ENCODE measurements at regions not wholly inside any gene's neighbourhood (a gene's known extent, or its start where the extent isn't known, plus 50 kb on each side); places are given as distances from the start of the nearest gene placed in this dataset.
"Not testable (repeated sequence)": the region's sequence is repeated elsewhere in the genome, so short reads cannot be mapped to it uniquely, and the experiment has no call there.

DNA sequence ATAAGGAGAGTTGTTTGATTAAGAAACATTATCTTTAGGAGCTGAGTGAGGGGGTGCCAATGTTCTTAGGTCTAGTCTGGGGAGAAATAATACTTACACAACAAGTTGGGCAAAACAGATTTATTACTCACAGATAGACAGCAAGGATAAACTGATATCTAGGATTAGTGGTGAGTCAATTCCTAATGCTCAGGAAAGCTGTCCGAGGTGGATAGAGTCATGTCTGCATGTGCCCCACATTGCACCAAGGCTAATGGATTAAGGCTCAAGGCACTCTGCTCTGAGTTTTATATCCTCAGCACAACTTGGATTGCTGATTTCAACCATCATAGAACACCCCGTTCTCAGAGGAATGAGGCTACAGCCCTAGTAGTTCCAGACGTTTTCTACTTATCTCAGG, 1042.3 kb downstream of the OTOL1 start:
- DNase-seq (ENCODE audit: low read depth): no peak

DNA sequence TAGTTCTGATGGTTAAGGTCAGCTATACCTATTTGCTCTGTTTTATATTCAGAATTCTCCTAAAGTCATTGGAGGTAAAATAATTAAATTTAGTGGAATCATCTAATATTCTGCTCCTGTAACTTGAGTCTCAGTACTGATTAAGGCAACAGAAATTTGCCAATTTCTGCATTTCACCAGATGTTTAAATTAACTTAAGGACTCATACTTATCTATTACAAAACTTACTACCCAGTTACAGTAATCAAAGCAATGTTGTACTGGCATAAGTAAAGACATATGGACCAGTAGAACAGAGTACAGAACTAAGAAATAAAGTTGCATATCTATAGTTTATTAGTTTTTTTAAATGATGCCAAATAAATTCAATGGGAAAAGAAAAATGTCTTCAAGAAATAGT, 1043.8 kb downstream of the OTOL1 start:
- DNase-seq (ENCODE audit: low read depth): no peak

DNA sequence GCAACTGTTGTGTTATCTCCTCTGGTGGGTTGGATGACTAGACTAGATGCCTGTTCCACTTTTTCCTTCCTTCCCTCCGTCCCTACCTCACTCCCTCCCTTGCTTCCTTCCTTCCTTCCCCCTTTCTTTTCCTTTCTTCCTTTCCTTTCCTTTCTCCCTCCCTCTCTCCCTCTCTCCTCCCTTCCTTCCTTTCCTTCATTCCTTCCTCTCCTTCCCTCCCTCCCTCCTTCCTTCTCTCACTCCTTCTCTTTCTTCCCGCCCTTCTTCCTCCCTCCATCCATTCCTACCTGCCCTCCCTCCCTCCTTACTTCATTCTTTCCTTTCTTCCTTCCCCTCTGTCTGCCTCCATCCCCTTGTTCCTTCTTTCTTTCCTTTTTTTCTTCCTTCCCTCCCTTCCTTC, 1045.3 kb downstream of the OTOL1 start:
- no peak for DNase-seq (ENCODE audit: low read depth)

DNA sequence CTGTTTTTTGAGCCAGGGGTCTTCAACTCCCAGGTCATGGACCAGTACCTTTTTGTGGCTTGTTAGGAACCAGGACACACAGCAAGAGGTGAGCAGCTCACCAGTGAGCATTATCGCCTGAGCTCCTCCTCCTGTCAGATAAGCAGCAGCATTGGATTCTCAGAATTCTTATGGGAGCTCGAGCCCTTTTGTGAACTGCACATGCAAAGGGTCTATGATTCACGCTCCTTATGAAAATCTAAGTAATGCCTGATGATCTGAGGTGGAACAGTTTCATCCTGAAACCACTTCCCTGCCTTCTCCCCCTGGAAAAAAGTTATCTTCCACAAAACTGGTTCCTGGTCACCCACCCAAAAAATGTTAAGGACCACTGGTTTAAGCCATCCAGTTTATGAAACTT, 1047.6 kb downstream of the OTOL1 start:
- no peak for DNase-seq (ENCODE audit: low read depth)

DNA sequence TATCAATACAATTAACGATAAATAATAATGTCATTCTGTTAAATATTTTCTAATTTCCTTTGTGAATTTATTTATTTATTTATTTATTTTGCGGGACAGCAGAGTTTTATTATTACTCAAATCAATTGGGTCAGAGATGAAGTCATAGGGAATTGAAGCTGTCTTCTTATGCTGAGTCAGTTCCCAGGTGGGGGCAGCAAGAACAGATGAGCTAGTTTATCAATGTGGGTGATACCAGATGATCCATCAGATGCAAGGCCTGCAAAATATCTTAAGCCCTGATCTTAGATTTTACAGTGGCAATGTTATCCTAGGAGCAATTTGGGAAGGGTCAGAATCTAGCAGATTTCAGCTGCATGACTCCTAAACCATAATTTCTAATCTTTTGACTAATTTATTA, 1050.3 kb downstream of the OTOL1 start:
- DNase-seq (ENCODE audit: low read depth): no peak

DNA sequence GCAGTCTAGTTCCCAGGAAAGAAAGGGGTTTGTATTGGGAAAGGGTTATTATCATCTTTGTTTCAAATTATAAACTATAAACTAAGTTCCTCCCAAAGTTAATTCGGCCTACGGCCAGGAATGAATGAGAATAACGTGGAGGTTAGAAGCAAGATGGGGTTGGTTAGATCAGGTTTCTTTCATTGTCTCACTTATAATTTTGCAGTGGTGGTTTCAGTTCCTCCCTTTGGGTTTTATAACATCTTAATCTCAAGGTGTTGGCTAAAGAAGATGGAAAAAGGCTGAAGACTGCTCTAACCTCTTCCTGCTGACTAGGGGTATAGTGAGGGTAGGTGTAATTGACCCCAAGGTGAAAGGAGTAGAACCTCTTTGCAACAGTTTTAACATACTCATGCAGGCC, 1050.7 kb downstream of the OTOL1 start:
- DNase-seq (ENCODE audit: low read depth): no peak

DNA sequence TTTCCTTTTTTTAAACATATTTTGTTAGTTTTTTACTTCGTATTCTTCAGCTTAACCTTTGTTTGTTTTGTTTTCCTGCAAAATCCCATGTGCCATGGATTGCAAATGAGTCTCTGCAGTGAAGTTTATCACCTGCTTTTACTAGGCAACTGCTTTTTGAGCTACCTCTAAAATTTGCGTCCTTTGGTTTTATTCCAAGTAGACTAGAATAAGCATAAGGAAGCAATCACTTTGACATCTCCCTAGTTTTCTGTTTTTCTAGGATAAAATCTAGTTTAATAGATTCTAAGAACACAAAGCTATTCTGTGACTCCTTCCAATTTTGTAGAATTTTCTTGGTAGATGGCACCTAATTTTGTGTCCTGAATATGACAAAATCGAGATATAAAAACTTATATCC, 1059.2 kb downstream of the OTOL1 start:
- DNase-seq (ENCODE audit: low read depth): no peak

DNA sequence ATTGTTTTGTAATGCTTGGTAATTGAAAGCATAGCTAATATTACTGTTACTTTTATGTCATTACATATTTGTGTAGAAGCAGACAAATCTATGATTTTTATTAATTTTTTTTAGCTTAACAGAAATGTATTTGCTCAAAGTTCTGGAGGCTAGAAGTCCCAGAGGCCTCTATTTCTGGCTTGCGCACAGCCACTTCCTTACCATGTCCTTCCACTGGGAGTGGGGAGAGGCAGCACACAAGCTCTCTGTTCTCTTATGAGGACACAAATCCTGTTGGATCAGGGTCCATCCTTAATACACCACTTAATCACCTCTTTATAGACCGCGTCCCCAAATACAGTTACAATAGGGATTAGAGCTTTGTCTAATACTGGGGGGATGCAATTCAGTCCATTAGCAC, 1061.4 kb downstream of the OTOL1 start:
- DNase-seq (ENCODE audit: low read depth): no peak

DNA sequence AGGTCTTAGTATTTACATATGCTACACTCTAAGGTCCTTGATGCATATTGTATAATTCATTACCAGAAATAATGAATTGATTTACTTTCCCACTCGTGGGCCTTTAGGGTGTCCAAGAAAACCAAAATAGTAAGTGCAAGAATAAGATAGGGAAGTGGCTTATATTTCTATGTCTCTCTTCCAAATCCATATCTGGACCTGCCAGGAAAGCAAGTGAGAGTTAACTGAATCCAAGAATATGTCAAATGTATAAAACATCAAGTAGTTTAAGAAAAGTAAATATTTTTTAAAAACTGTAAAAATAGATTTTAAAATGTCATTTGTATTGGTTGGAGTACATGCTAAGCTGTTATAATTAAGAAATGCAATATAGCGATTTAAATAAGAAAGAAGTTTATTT, 1072.1 kb downstream of the OTOL1 start:
- DNase-seq (ENCODE audit: low read depth): no peak

DNA sequence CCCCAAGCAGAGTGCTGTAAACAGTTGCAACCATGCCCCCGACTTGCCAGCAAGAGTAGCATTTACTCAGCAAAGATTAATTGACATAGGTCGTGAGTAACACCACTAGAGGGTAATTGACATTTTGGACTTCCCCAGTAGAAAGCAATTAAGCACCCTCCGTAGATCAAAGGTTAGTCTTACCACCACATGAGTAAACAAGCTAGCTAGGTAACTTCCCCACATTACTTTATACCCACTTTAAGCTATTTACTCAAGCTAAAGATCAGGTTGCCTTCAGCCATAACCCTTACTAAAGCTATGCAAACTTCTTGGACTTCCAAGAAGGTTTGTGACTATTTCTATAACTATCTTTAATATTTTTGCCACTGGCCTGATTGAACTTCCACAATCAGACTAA, 1072.7 kb downstream of the OTOL1 start:
- no peak for DNase-seq (ENCODE audit: low read depth)

DNA sequence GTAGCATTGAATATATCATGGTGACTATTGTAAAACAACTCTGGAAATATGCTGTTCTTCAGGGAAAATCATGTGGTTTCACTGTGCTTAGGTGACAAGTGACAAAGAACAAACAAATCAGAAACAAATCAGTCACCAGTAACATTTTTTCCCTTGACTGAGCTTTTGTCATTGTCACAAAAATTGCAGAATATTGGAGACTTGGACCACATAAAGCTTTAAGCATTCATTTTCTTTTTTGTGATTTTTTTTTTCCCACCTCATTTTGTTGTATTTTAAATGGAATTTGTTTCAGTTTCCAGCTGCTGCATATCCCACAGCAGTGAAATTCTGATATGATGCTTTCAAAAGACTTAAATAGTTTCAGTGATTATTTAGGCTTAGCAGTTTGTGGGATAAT, 1088.4 kb downstream of the OTOL1 start:
- DNase-seq (ENCODE audit: low read depth): no peak

DNA sequence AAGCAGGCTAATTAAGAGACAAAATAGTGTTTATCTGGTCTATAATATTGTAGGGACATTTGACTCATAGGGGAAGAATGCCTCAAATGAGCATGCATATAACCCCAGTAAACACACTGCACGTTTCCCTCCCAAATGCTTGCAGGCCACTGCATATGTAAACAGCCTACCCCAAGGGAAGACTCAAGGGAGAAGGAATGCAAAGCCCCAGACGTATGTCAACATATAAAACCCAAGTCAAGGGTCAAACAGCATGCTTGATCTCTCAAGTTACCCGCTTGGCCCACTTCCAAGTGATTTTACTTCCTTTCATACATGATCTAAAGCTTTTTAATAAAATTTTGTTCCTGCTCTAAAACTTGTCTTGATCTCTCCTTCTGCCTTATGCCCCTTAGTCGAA, 1090.0 kb downstream of the OTOL1 start:
- peak; percentile 3 for DNase-seq (ENCODE audit: low read depth)

DNA sequence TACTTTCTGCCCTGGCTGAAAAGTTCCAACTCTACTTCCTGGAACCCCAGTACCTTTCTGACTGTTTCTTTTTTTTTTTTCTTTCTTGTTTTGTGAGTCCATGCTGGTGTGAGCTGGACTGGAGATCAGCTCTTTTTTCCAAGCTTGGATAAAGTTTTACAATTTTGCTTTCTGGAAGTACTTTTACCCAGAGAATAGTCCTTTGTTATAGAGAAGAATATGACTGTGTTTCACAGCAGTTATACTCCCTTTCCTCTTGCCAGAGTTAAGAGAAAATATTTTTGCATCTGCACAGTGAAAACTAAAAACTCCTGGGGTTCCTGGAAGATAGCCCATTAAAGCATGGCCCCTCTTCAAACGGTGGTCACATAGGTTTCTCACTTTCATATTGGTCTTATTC, 1100.6 kb downstream of the OTOL1 start:
- no peak for DNase-seq (ENCODE audit: low read depth)

DNA sequence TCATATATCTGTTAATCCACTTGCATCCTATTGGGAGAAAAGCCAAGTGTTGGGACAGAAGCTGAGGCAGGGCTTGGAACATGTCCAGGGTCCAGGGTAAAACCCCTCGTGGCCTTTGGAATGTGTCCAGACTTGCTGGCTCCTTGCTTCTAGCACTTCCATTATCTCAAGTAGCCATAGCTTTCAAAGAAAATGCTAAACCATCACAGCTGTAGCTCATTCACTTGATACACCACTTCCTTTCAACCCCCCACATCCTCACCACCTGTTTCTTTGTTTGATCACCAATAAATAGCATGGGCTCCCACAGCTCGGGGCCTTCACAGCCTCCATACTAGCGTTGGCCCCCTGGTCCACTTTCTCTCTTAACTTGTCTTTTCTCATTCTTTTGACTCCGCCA, 1101.9 kb downstream of the OTOL1 start:
- peak; percentile 2 for DNase-seq (ENCODE audit: low read depth)

DNA sequence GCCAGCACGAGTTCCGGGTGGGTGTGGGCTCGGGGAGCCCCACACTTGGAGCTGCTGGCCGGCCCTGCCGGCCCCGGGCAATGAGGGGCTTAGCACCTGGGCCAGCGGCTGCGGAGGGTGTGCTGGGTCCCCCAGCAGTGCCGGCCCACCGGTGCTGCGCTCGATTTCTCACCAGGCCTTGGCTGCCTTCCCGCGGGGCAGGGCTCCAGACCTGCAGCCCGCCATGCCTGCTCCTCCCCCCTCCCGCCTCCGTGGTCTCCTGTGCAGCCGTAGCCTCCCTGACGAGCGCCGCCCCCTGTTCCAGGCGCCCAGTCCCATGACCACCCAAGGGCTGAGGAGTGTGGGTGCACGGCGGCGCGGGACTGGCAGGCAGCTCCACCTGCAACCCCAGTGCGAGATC, 1103.1 kb downstream of the OTOL1 start:
- not testable (repeated sequence) for DNase-seq (ENCODE audit: low read depth)

DNA sequence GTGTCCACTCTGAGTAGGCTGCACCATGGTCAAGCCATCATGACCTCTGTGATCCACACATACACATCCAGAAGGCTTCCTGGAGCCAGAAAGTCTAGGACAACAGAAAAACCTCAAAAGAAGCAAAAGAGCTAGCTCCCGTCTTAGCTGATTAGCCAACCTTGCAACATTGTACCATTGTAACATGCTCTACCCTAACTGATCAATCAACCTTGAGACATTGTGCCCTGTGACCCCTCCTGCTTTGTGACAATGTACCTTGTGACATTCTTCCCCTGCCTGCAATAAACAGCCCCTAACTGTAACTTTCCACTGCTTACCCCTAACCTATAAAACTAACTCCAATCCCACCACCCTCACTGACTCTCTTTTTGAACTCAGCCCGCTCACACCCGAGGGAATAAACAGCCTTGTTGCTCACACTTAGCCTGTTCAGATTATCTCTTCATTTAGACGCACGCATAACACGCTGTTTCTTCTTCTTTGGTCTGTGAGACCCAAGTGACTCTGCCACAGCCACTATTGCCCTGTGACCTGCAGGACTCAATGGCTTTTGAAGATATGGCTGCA, 1104.6 kb downstream of the OTOL1 start:
- DNase-seq (ENCODE audit: low read depth): no peak

DNA sequence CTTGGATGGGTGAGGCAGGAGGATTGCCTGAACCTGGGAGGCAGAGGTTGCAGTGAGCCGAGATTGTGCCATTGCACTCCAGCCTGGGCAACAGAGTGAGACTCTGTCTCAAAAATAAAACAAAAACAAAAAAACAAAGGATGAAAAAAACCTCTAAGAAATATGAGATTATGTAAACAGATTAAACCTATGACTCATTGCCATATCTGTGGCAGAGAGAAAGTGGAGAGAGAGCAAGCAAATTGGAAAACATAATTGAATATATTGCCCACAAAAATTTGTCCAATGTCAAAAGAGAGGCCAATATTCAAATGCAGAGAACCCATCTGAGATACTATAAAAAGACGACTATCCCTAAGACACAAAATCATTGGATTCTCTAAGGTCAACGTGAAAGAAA, 1106.0 kb downstream of the OTOL1 start:
- no peak for DNase-seq (ENCODE audit: low read depth)

DNA sequence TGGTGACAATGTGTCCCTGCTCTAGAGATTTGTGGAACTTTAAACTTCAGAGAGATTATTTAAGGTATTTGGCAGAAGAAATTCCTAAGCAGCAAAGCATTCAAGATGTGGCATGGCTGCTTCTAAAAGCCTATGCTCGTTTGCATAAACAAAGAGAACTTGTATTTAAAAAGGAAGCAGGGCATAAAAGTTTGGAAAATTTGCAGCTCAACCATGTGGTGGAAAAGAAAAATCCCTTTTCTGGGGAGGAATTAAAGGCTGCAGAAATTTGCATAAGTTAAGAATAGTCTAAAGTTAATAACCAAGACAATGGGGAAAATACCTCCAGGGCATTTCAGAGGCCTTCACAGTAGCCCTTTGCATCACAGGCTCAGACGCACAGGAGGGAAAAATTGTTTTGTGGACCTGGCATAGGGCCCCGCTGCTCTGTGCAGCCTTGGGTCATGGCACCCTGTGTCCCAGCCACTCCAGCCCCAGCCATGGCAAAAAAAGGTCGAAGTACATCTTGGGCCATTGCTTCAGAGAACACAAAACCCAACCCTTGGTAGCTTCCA, 1109.1 kb downstream of the OTOL1 start:
- DNase-seq (ENCODE audit: low read depth): no peak

DNA sequence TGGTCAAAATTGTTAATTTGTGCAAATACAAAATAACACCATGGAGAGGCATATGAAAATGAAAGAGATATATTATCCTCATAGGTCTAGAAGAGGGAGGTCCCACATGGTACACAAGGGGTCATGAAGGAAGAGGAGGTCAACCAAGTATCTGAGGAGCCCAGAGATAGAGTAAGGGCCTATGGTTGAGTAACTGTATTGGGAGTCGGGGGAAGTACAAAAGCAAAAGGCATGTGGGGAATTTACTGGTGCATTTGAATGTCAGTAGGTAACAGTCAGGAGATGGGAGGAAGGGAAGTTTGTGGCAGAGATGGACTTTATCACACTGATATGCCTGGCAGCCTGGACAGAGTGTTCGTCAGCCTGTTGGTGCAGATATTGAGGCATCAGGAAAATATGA, 1113.7 kb downstream of the OTOL1 start:
- no peak for DNase-seq (ENCODE audit: low read depth)

DNA sequence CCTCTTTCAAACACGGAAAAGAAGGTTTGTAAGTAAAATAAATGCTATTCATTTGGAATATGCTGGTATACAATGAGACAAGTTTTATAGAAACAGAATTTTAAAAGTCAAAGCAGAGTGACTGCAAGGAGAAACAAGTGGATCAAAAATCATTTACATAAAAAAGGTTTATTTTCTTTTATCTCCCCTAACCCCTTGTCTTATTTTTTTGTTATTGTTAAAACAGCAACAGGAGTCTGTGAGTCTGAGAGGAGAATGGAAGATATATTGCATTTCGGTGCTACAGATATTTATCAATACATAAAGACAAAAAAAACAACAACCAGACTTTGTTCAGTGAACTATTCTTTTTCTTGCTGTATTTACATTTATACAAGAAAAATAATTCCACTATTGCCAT, 1116.4 kb downstream of the OTOL1 start:
- DNase-seq (ENCODE audit: low read depth): no peak

DNA sequence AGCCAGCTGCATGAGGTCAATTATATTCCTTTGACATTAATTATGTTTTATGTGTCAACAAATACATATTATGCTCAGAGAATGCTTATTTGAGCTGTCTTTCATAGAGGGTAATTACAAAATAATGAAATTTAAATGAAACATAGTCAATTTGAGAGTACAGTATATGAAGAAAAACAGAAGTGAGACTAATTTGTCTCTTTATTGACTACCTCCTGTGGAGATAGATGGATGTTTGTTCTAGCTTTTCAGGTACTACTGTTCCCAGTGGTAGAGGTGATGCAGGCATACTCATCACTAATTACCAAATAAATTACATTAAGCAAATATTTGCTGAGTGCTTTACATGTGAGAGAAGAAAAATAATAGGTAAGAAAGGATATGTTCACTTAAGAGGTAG, 1129.6 kb downstream of the OTOL1 start:
- no peak for DNase-seq (ENCODE audit: low read depth)

DNA sequence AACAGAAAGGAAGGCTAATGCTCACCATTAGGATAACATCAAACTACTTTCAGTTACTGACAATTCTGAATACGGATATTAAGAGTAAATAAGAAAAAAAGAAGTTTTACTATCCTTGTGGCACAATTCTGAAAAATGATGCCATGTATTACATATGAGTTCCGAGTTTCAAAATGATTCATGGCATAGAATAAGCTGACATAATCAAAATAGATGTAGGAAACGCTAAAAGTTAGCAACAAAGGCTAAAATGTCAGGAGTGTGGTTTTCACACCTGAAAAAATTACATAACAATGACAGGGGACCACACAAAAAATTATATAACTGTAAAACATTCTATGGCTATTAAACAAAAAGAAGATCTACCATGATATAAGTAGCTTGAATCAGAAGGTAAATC, 1131.9 kb downstream of the OTOL1 start:
- DNase-seq (ENCODE audit: low read depth): no peak

DNA sequence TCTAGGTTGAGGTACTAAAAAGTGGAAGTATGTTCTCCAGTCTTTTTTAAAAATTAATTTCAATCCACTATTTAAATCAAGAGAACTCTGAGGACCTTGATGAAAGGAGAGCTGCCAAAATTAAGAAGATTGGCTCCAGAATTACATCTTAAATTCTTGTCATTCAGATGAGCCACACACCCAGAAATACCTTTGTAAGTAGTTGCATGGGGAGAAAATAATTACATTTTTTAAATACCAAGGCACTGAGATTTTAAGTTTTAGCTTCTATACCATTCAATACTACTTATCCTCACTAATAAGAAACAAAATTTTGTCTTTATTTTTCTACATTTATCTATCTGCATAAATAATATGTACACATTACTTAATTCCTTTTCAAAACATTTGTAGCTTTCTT, 1132.8 kb downstream of the OTOL1 start:
- no peak for DNase-seq (ENCODE audit: low read depth)

DNA sequence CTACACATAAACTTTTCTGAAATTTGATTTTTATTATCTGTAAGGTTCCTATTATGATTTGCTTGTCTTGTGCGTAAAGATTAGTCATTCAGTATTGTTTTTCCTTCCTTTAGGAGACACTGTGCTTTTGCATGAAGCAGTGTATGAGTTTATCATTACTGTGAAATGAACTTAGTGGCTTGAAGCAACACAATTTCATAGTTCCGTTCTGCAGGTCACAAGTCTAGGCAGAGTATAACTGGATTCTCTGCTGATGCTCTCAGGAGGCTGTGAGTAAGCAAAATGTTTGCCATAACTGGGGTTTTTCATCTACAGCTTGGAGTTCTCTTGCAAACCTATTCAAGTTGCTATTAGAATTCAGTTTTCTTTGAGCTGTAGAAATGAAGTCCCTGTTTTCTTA, 1136.1 kb downstream of the OTOL1 start:
- DNase-seq (ENCODE audit: low read depth): no peak

DNA sequence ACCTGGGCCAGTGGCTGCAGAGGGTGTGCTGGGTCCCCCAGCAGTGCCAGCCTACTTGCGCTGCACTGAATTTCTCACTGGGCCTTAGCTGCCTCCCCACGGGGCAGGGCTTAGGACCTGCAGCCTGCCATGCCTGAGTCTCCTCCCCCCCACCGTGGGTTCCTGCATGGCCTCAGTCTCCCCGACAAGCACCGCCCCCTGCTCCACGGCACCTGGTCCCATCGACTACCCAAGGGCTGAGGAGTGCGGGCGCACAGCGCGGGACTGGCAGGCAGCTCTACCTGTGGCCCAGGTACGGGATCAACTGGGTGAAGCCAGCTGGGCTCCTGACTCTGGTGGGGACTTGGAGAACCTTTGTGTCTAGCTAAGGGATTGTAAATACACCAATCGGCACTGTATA, 1143.6 kb downstream of the OTOL1 start:
- DNase-seq (ENCODE audit: low read depth): not testable (repeated sequence)

Measured in RPMI7951 (cell line).